ENCODE measurements at regions not wholly inside any gene's neighbourhood (a gene's known extent, or its start where the extent isn't known, plus 50 kb on each side); places are given as distances from the start of the nearest gene placed in this dataset.

DNA sequence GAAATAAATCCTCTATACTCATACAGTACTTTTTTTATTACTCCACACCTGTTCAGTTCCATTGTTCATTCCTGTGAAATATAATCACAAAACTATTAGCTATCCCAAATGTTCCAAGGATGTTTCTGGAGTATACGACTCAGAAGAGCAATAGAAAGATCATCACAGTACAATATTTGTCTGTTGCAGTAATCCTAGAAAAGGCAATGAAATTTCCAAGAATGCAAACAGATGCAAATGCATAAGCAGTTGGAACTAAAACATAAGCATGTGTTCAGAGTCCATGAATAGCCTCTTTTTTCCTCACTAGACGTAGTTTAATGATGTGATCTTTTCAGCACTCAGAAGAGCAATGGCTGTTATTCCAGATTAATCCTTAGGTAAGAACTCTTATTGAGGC lies 55.2 kb downstream of the RTL3 start:
- Histone ChIP-seq H3K4me2 (ENCODE audit: insufficient read depth, low read length) (no peak overlapping the region), H3K27me3 (ENCODE audit: insufficient read depth, low read length) (no peaks in the 10 kb centered on the region), H3K79me2 (ENCODE audit: insufficient read depth, low read length) (no peaks in the 10 kb centered on the region), H4K20me1 (ENCODE audit: insufficient read depth, low read length) (no peaks in the 10 kb centered on the region), H3K36me3 (ENCODE audit: insufficient read depth, low read length) (no peaks in the 10 kb centered on the region), H3K4me1 (ENCODE audit: insufficient read depth, low read length) (no peaks in the 10 kb centered on the region), H2AFZ (ENCODE audit: low read length) (no peak overlapping the region), H3K4me3 (ENCODE audit: insufficient read depth, low read length) (no peak overlapping the region), H3K9me3 (ENCODE audit: low read depth, low read length) (no peaks in the 10 kb centered on the region), H3K27ac (ENCODE audit: low read depth, low read length) (no peak overlapping the region)
- DNase-seq (ENCODE audit: insufficient read length, low spot score, missing footprints) = no peak
- TF ChIP-seq, protein P1, sequence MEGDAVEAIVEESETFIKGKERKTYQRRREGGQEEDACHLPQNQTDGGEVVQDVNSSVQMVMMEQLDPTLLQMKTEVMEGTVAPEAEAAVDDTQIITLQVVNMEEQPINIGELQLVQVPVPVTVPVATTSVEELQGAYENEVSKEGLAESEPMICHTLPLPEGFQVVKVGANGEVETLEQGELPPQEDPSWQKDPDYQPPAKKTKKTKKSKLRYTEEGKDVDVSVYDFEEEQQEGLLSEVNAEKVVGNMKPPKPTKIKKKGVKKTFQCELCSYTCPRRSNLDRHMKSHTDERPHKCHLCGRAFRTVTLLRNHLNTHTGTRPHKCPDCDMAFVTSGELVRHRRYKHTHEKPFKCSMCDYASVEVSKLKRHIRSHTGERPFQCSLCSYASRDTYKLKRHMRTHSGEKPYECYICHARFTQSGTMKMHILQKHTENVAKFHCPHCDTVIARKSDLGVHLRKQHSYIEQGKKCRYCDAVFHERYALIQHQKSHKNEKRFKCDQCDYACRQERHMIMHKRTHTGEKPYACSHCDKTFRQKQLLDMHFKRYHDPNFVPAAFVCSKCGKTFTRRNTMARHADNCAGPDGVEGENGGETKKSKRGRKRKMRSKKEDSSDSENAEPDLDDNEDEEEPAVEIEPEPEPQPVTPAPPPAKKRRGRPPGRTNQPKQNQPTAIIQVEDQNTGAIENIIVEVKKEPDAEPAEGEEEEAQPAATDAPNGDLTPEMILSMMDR (IDR thresholded peaks at IDR 0.05; ENCODE audit: extremely low read depth, low read depth, low read length) = no peak

DNA sequence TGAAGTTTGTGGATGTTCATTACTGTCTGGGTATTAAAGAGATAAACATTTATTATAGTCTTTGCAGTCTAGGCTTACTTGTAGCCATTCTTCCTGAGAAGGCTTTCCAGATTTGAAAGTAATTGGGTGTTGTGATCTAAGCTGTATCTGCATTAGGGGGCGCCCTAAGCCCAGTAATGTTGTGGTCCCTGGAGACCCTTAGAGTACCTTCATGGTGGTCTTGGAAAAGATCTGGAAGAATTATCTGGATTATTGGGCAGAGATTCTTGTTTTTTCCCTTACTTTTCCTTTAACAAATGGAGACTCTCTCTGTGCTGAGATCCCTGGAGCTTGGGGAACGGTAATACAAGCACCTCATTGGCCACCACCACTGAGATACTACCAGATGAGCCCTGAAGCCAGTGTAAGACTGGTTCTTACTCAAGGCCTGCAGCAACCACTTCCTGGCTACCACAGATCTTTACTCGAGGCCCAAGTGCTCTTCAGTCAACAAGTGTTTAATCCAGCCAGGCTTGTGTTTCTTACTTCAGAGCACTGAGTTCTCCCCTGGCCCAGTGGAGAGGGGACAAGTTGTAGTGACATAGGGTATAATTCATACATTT lies 63.1 kb downstream of the RTL3 start:
- no peaks in the 10 kb centered on the region for H3K36me3 ChIP-seq (ENCODE audit: insufficient read depth, low read length)
- no peaks in the 10 kb centered on the region for H3K4me1 ChIP-seq (ENCODE audit: insufficient read depth, low read length)
- H3K4me2 ChIP-seq (ENCODE audit: insufficient read depth, low read length) = no peak overlapping the region
- no peaks in the 10 kb centered on the region for H3K9me3 ChIP-seq (ENCODE audit: low read depth, low read length)
- no peaks in the 10 kb centered on the region for H3K79me2 ChIP-seq (ENCODE audit: insufficient read depth, low read length)
- H3K27me3 ChIP-seq (ENCODE audit: insufficient read depth, low read length) = no peaks in the 10 kb centered on the region
- no peak overlapping the region for H3K27ac ChIP-seq (ENCODE audit: low read depth, low read length)
- TF ChIP-seq, protein P1 (IDR thresholded peaks at IDR 0.05; ENCODE audit: extremely low read depth, low read depth, low read length) = peak; percentile 30
- H4K20me1 ChIP-seq (ENCODE audit: insufficient read depth, low read length) = no peaks in the 10 kb centered on the region
- no peak overlapping the region for H2AFZ ChIP-seq (ENCODE audit: low read length)
- no peak overlapping the region for H3K4me3 ChIP-seq (ENCODE audit: insufficient read depth, low read length)
- DNase-seq (ENCODE audit: insufficient read length, low spot score, missing footprints) = no peak

DNA sequence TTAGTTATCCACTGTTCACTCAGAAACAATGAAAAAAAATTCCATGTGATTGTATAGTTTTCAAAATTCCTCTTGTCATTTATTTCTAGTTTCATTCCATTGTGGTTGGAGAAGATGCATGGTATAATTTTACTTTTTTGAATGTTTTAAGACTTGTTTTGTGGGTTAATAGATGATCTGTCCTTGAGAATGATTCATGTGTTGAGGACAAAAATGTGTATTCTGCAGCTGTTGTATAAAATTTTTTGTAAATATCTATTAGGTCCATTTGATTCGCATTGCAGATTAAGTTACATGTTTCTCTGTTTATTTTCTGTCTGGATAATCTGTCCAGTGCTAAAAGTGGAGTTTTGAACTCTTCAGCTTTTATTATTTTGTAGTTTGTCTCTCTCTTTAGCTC lies 65.4 kb downstream of the RTL3 start:
- no peak for DNase-seq (ENCODE audit: insufficient read length, low spot score, missing footprints)
- Histone ChIP-seq H3K27ac (ENCODE audit: low read depth, low read length) (no peak overlapping the region), H3K9me3 (ENCODE audit: low read depth, low read length) (no peaks in the 10 kb centered on the region)

DNA sequence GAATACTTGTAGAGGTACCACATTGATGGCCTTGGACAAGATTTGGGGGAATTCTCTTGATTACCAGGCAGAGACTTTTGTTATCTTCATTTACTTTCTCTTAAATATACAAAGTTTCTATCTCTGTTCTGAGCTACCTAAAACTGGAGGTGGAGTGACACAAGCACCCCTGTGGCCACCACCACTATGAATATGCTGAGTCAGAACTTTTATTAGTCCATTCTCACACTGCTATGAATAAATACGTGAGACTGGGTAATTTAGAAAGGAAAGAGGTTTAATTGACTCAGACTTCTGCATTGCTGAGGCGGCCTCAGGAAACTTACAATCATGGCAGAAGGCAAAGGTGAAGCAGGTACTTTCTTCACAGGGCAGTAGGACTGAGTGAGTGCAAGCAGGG lies 67.1 kb downstream of the RTL3 start:
- DNase-seq (ENCODE audit: insufficient read length, low spot score, missing footprints) = no peak
- H3K79me2 ChIP-seq (ENCODE audit: insufficient read depth, low read length) = no peaks in the 10 kb centered on the region
- no peak overlapping the region for H3K4me3 ChIP-seq (ENCODE audit: insufficient read depth, low read length)
- H3K27me3 ChIP-seq (ENCODE audit: insufficient read depth, low read length) = no peaks in the 10 kb centered on the region
- no peak overlapping the region for H3K27ac ChIP-seq (ENCODE audit: low read depth, low read length)
- no peaks in the 10 kb centered on the region for H3K4me1 ChIP-seq (ENCODE audit: insufficient read depth, low read length)
- H4K20me1 ChIP-seq (ENCODE audit: insufficient read depth, low read length) = no peaks in the 10 kb centered on the region
- H2AFZ ChIP-seq (ENCODE audit: low read length) = no peak overlapping the region
- H3K9me3 ChIP-seq (ENCODE audit: low read depth, low read length) = no peaks in the 10 kb centered on the region
- no peak overlapping the region for H3K4me2 ChIP-seq (ENCODE audit: insufficient read depth, low read length)
- H3K36me3 ChIP-seq (ENCODE audit: insufficient read depth, low read length) = no peaks in the 10 kb centered on the region
- TF ChIP-seq, protein P1 (IDR thresholded peaks at IDR 0.05; ENCODE audit: extremely low read depth, low read depth, low read length) = no peak

More for the DNA sequence above, 65.4 kb downstream of the RTL3 start:
- H4K20me1 ChIP-seq (ENCODE audit: insufficient read depth, low read length) = no peaks in the 10 kb centered on the region
- no peak overlapping the region for H2AFZ ChIP-seq (ENCODE audit: low read length)
- TF ChIP-seq, protein P1 (IDR thresholded peaks at IDR 0.05; ENCODE audit: extremely low read depth, low read depth, low read length) = no peak
- H3K79me2 ChIP-seq (ENCODE audit: insufficient read depth, low read length) = no peaks in the 10 kb centered on the region
- H3K4me1 ChIP-seq (ENCODE audit: insufficient read depth, low read length) = no peaks in the 10 kb centered on the region
- H3K36me3 ChIP-seq (ENCODE audit: insufficient read depth, low read length) = no peaks in the 10 kb centered on the region
- no peaks in the 10 kb centered on the region for H3K27me3 ChIP-seq (ENCODE audit: insufficient read depth, low read length)
- H3K4me3 ChIP-seq (ENCODE audit: insufficient read depth, low read length) = no peak overlapping the region
- H3K4me2 ChIP-seq (ENCODE audit: insufficient read depth, low read length) = no peak overlapping the region

Measured in osteoblast (primary cell).